ENCODE measurements at regions not wholly inside any gene's neighbourhood (a gene's known extent, or its start where the extent isn't known, plus 50 kb on each side); places are given as distances from the start of the nearest gene placed in this dataset.
A peak's percentile ranks its signal among the peaks of the same experiment; 100 is the strongest.

DNA sequence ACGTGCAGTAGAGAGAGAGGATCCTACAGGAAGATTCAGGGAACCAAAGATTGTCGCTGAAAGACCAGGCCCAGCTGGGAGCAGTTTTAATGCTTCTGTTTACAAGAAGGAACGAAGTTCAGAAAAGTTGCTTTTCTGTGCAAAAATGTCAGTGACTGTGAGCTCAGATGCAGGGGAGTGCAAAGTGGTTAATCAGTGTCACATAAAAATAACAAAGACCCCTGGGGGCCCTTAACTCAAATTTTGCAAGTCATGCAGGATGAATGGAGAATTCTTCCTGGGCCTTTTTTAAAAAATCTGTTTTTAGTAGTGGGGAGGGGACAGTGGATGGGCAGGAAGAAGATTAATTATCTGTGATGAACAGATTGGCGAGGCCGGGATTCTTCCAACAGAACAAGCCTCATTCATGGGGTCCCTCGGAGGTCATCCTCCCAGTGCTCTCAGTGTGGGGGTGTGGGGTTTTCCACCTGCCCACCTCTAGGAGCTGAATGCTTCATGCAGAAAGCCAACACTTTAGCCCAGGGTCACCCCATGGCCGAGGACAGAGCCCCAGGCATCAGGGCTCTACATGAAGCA lies 167.2 kb downstream of the UQCRFS1 start (continued):
- TF ChIP-seq, protein P1, sequence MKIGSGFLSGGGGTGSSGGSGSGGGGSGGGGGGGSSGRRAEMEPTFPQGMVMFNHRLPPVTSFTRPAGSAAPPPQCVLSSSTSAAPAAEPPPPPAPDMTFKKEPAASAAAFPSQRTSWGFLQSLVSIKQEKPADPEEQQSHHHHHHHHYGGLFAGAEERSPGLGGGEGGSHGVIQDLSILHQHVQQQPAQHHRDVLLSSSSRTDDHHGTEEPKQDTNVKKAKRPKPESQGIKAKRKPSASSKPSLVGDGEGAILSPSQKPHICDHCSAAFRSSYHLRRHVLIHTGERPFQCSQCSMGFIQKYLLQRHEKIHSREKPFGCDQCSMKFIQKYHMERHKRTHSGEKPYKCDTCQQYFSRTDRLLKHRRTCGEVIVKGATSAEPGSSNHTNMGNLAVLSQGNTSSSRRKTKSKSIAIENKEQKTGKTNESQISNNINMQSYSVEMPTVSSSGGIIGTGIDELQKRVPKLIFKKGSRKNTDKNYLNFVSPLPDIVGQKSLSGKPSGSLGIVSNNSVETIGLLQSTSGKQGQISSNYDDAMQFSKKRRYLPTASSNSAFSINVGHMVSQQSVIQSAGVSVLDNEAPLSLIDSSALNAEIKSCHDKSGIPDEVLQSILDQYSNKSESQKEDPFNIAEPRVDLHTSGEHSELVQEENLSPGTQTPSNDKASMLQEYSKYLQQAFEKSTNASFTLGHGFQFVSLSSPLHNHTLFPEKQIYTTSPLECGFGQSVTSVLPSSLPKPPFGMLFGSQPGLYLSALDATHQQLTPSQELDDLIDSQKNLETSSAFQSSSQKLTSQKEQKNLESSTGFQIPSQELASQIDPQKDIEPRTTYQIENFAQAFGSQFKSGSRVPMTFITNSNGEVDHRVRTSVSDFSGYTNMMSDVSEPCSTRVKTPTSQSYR (CRISPR knock-in tag; IDR thresholded peaks at IDR 0.05): no peak
- TF ChIP-seq ZNF416 (CRISPR knock-in tag; IDR thresholded peaks at IDR 0.05): no peak
- TF ChIP-seq TCF7 (CRISPR knock-in tag; IDR thresholded peaks at IDR 0.05; ENCODE audit: low read depth): no peak
- TF ChIP-seq ZNF232 (CRISPR knock-in tag; IDR thresholded peaks at IDR 0.05): no peak
- TF ChIP-seq ZNF317 (CRISPR knock-in tag; IDR thresholded peaks at IDR 0.05; ENCODE audit: borderline replicate concordance, low read depth): no peak

DNA sequence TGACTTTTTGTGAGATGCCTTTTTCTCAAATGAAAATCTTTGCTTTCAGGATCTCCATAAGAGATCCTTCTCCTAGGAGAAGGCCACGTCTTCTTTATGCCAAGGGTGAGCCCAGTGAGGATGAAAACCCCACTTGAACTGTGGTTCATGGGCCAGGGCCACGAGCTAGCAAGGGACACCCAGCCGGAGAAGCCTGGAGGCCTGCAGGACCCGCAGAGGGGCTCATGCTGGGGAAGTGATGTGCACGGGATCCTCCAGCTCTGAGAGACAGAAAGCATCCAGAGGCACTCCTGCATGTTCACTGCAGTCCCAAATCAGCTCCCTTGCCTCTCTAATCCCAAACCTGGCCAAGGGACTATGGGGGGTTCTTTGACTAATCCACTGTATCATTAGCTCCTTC lies 168.9 kb downstream of the UQCRFS1 start:
- peaks cover 43% of the 10 kb centered on the region for H3K4me1 Mint-ChIP-seq
- TF ChIP-seq, protein P2, sequence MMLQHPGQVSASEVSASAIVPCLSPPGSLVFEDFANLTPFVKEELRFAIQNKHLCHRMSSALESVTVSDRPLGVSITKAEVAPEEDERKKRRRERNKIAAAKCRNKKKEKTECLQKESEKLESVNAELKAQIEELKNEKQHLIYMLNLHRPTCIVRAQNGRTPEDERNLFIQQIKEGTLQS (CRISPR knock-in tag; conservative IDR thresholded peaks at IDR 0.05): no peak
- TF ChIP-seq, protein P3, sequence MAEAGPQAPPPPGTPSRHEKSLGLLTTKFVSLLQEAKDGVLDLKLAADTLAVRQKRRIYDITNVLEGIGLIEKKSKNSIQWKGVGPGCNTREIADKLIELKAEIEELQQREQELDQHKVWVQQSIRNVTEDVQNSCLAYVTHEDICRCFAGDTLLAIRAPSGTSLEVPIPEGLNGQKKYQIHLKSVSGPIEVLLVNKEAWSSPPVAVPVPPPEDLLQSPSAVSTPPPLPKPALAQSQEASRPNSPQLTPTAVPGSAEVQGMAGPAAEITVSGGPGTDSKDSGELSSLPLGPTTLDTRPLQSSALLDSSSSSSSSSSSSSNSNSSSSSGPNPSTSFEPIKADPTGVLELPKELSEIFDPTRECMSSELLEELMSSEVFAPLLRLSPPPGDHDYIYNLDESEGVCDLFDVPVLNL (CRISPR knock-in tag; IDR thresholded peaks at IDR 0.05; ENCODE audit: borderline replicate concordance, low read depth): no peak
- TF ChIP-seq, protein P4, sequence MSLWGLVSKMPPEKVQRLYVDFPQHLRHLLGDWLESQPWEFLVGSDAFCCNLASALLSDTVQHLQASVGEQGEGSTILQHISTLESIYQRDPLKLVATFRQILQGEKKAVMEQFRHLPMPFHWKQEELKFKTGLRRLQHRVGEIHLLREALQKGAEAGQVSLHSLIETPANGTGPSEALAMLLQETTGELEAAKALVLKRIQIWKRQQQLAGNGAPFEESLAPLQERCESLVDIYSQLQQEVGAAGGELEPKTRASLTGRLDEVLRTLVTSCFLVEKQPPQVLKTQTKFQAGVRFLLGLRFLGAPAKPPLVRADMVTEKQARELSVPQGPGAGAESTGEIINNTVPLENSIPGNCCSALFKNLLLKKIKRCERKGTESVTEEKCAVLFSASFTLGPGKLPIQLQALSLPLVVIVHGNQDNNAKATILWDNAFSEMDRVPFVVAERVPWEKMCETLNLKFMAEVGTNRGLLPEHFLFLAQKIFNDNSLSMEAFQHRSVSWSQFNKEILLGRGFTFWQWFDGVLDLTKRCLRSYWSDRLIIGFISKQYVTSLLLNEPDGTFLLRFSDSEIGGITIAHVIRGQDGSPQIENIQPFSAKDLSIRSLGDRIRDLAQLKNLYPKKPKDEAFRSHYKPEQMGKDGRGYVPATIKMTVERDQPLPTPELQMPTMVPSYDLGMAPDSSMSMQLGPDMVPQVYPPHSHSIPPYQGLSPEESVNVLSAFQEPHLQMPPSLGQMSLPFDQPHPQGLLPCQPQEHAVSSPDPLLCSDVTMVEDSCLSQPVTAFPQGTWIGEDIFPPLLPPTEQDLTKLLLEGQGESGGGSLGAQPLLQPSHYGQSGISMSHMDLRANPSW (CRISPR knock-in tag; conservative IDR thresholded peaks at IDR 0.05; ENCODE audit: low read depth): no peak
- TF ChIP-seq NR1H2 (CRISPR knock-in tag; IDR thresholded peaks at IDR 0.05) (no peak), TEAD1 (CRISPR knock-in tag; IDR thresholded peaks at IDR 0.05) (no peak), SMAD3 (CRISPR knock-in tag; IDR thresholded peaks at IDR 0.05; ENCODE audit: borderline replicate concordance) (no peak)
- POLR2A ChIA-PET: no interaction called here
- ATAC-seq (no peak), DNase-seq (ENCODE audit: low spot score) (no peak)
- H3K4me3 Mint-ChIP-seq: no peak overlapping the region
- no peak overlapping the region for H3K27ac Mint-ChIP-seq
- CTCF ChIA-PET: no interaction called here
- H3K27me3 Mint-ChIP-seq (ENCODE audit: low read depth): peaks cover 9% of the 10 kb centered on the region
- H3K9me3 Mint-ChIP-seq: peaks cover 6% of the 10 kb centered on the region
- no peaks in the 10 kb centered on the region for H3K36me3 Mint-ChIP-seq

DNA sequence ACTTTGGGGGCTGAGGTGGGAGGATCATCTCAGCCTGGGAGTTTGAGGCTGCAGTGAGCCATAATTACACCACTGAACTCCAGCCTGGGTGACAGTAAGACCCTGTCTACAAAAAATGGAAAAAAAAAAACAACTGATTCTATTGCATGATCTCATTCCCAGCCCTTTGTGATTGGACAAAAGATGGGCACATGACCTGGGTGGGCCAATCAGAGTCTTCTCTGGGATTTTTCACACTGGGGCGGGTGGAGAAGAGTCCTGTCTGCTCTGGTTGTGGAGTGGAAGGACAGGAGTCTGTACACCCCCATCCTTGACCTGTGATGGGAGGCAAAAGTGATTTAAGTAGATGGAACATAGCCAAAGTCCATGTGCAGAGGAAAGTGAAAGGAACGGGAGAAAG lies 170.5 kb downstream of the UQCRFS1 start:
- Mint-ChIP-seq H3K9me3 (peaks cover 6% of the 10 kb centered on the region), H3K27me3 (ENCODE audit: low read depth) (peaks cover 9% of the 10 kb centered on the region), H3K4me1 (peaks cover 51% of the 10 kb centered on the region), H3K36me3 (no peaks in the 10 kb centered on the region), H3K27ac (no peak overlapping the region), H3K4me3 (no peak overlapping the region)
- TF ChIP-seq, protein P5, sequence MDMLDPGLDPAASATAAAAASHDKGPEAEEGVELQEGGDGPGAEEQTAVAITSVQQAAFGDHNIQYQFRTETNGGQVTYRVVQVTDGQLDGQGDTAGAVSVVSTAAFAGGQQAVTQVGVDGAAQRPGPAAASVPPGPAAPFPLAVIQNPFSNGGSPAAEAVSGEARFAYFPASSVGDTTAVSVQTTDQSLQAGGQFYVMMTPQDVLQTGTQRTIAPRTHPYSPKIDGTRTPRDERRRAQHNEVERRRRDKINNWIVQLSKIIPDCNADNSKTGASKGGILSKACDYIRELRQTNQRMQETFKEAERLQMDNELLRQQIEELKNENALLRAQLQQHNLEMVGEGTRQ (CRISPR knock-in tag; IDR thresholded peaks at IDR 0.05): peak; percentile 53
- TF ChIP-seq GABPB1 (CRISPR knock-in tag; IDR thresholded peaks at IDR 0.05) (no peak), RORB (CRISPR knock-in tag; IDR thresholded peaks at IDR 0.05) (no peak), ESRRA (CRISPR knock-in tag; IDR thresholded peaks at IDR 0.05; ENCODE audit: borderline replicate concordance) (no peak), ZNF138 (CRISPR knock-in tag; conservative IDR thresholded peaks at IDR 0.05) (no peak), FOXK1 (CRISPR knock-in tag; IDR thresholded peaks at IDR 0.05) (no peak)
- TF ChIP-seq, protein P6, sequence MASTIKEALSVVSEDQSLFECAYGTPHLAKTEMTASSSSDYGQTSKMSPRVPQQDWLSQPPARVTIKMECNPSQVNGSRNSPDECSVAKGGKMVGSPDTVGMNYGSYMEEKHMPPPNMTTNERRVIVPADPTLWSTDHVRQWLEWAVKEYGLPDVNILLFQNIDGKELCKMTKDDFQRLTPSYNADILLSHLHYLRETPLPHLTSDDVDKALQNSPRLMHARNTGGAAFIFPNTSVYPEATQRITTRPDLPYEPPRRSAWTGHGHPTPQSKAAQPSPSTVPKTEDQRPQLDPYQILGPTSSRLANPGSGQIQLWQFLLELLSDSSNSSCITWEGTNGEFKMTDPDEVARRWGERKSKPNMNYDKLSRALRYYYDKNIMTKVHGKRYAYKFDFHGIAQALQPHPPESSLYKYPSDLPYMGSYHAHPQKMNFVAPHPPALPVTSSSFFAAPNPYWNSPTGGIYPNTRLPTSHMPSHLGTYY (CRISPR knock-in tag; IDR thresholded peaks at IDR 0.05): no peak
- TF ChIP-seq, protein P7, sequence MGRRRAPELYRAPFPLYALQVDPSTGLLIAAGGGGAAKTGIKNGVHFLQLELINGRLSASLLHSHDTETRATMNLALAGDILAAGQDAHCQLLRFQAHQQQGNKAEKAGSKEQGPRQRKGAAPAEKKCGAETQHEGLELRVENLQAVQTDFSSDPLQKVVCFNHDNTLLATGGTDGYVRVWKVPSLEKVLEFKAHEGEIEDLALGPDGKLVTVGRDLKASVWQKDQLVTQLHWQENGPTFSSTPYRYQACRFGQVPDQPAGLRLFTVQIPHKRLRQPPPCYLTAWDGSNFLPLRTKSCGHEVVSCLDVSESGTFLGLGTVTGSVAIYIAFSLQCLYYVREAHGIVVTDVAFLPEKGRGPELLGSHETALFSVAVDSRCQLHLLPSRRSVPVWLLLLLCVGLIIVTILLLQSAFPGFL (CRISPR knock-in tag; IDR thresholded peaks at IDR 0.05; ENCODE audit: borderline replicate concordance): no peak
- TF ChIP-seq, protein P8, sequence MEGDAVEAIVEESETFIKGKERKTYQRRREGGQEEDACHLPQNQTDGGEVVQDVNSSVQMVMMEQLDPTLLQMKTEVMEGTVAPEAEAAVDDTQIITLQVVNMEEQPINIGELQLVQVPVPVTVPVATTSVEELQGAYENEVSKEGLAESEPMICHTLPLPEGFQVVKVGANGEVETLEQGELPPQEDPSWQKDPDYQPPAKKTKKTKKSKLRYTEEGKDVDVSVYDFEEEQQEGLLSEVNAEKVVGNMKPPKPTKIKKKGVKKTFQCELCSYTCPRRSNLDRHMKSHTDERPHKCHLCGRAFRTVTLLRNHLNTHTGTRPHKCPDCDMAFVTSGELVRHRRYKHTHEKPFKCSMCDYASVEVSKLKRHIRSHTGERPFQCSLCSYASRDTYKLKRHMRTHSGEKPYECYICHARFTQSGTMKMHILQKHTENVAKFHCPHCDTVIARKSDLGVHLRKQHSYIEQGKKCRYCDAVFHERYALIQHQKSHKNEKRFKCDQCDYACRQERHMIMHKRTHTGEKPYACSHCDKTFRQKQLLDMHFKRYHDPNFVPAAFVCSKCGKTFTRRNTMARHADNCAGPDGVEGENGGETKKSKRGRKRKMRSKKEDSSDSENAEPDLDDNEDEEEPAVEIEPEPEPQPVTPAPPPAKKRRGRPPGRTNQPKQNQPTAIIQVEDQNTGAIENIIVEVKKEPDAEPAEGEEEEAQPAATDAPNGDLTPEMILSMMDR (IDR thresholded peaks at IDR 0.05): no peak
- ChIA-PET CTCF (no interaction called here), POLR2A (no interaction called here)
- DNase-seq (ENCODE audit: low spot score) (no peak), ATAC-seq (no peak)

Measured in WTC11 (cell line).